Body of pancreas (tissue), 4 donors: ENCODE measurements at regions not wholly inside any gene's neighbourhood (a gene's known extent, or its start where the extent isn't known, plus 50 kb on each side); places are given as distances from the start of the nearest gene placed in this dataset.

Source experiments
- CTCF ChIP-seq, 7 experiments: fragments of 450-650 bp in 4 of 7; fragments of 200-600 bp in 3 of 7; sonication (generic) in 3 of 7; IDR thresholded peaks; one replicate each; pipeline ENCODE4 v1.5.1; 2016 to 2019; ENCODE audit warnings: antibody characterized with exemption in 7 of 7
- POLR2A ChIP-seq, 3 donors: fragments of 450-650 bp; IDR thresholded peaks; one replicate each; pipeline ENCODE4 v1.6.1; 2016; ENCODE audit warnings: antibody characterized with exemption in 3 of 3, mild to moderate bottlenecking in 2 of 3

DNA sequence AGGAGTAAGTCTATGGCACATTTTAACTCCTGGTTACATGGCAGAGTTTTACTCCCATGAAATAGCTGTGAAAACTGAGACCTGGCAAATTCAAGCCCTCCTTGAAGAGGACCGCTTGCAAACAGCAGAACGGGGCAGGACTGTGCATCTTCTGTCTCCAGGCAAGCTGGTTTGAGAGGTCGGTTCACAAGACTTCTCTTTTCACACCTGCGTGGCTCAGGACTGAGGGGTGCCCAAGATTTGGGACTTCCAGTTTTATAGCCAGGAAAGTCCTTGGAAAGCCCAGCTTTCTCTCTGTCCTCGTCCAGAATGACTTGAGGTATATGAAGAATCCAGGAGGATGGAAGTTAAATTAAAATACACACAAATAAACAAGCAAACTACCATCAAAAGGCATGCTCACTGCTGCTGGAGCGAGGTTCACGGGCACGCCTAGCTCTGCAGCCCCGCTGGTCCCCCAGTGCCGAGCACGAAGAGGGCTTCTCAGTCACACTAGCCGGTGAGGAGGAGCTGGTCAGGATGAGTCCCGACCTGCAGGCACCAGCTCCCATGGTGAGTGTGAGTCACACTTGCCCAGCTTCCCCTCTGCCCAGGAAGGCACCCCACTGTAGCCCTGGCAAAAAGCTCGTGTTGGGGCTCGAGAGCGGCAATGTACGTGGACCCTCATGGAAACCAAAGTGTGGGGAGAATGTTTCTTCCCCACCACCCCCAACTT is 1382.4 kb downstream of the BRD1 start:
- TF ChIP-seq CTCF (IDR thresholded peaks at IDR 0.05) = no peak
- TF ChIP-seq POLR2A (IDR thresholded peaks at IDR 0.05) = no peak
